ENCODE measurements at regions not wholly inside any gene's neighbourhood (a gene's known extent, or its start where the extent isn't known, plus 50 kb on each side); places are given as distances from the start of the nearest gene placed in this dataset.

GRCh38 chrX:69287095-69287494 is 121.8 kb upstream of the PJA1 start:
- peaks cover 2% of the 10 kb centered on the region for H3K27me3 ChIP-seq (replicated peaks; ENCODE audit: control insufficient read depth, insufficient read depth, low read length)
- no peak for DNase-seq (ENCODE audit: extremely low read depth, insufficient read length)
- TF ChIP-seq CTCF (IDR thresholded peaks at IDR 0.05; ENCODE audit: insufficient read depth, low read length, poor library complexity, severe bottlenecking), result no peak
- no peaks in the 10 kb centered on the region for H3K36me3 ChIP-seq (ENCODE audit: control insufficient read depth, insufficient read depth, low read length)
- no peak overlapping the region for H3K4me3 ChIP-seq (replicated peaks; ENCODE audit: low read depth, low read length)

GRCh38 chrX:69286565-69286906 is 121.3 kb upstream of the PJA1 start:
- H3K4me3 ChIP-seq (replicated peaks; ENCODE audit: low read depth, low read length), result no peak overlapping the region
- DNase-seq (ENCODE audit: extremely low read depth, insufficient read length), result no peak
- H3K27me3 ChIP-seq (replicated peaks; ENCODE audit: control insufficient read depth, insufficient read depth, low read length), result peaks cover 2% of the 10 kb centered on the region
- H3K36me3 ChIP-seq (ENCODE audit: control insufficient read depth, insufficient read depth, low read length), result no peaks in the 10 kb centered on the region
- TF ChIP-seq CTCF (IDR thresholded peaks at IDR 0.05; ENCODE audit: insufficient read depth, low read length, poor library complexity, severe bottlenecking), result no peak

- Histone ChIP-seq H3K36me3 (ENCODE audit: control insufficient read depth, insufficient read depth, low read length) (no peaks in the 10 kb centered on the region), H3K4me3 (replicated peaks; ENCODE audit: low read depth, low read length) (peak overlapping the region; percentile 39), H3K27me3 (replicated peaks; ENCODE audit: control insufficient read depth, insufficient read depth, low read length) (peaks cover 2% of the 10 kb centered on the region)
- peak; percentile 27 for DNase-seq (ENCODE audit: extremely low read depth, insufficient read length)
- TF ChIP-seq CTCF (IDR thresholded peaks at IDR 0.05; ENCODE audit: insufficient read depth, low read length, poor library complexity, severe bottlenecking), result peak; percentile 96
These were observed 120.8 kb upstream of the PJA1 start for GRCh38 chrX:69285881-69286564.

- H3K27me3 ChIP-seq (replicated peaks; ENCODE audit: control insufficient read depth, insufficient read depth, low read length), result peaks cover 2% of the 10 kb centered on the region
- H3K36me3 ChIP-seq (ENCODE audit: control insufficient read depth, insufficient read depth, low read length), result no peaks in the 10 kb centered on the region
- H3K4me3 ChIP-seq (replicated peaks; ENCODE audit: low read depth, low read length), result peak overlapping the region; percentile 39; the same call in 1 of the 2 replicates
- no peak for TF ChIP-seq CTCF (IDR thresholded peaks at IDR 0.05; ENCODE audit: insufficient read depth, low read length, poor library complexity, severe bottlenecking)
- DNase-seq (ENCODE audit: extremely low read depth, insufficient read length), result no peak
These were observed 120.2 kb upstream of the PJA1 start for GRCh38 chrX:69285401-69285877.

GRCh38 chrX:69284491-69284890 is 119.2 kb upstream of the PJA1 start:
- TF ChIP-seq CTCF (IDR thresholded peaks at IDR 0.05; ENCODE audit: insufficient read depth, low read length, poor library complexity, severe bottlenecking), result no peak
- DNase-seq (ENCODE audit: extremely low read depth, insufficient read length), result no peak
- peaks cover 2% of the 10 kb centered on the region for H3K27me3 ChIP-seq (replicated peaks; ENCODE audit: control insufficient read depth, insufficient read depth, low read length)
- H3K36me3 ChIP-seq (ENCODE audit: control insufficient read depth, insufficient read depth, low read length), result no peaks in the 10 kb centered on the region
- no peak overlapping the region for H3K4me3 ChIP-seq (replicated peaks; ENCODE audit: low read depth, low read length)
